ENCODE measurements at regions not wholly inside any gene's neighbourhood (a gene's known extent, or its start where the extent isn't known, plus 50 kb on each side); places are given as distances from the start of the nearest gene placed in this dataset.

- DNase-seq (ENCODE audit: extremely low read depth, low read depth): no peak
- TF ChIP-seq CTCF (IDR thresholded peaks at IDR 0.05; ENCODE audit: low read depth, low read length, missing control alignments): no peak
- H3K4me3 ChIP-seq (replicated peaks; ENCODE audit: low read depth, low read length): no peak overlapping the region
These were observed 155.5 kb downstream of the ANKRD60 start for GRCh38 chr20:58072695-58073671.

GRCh38 chr20:58071991-58072390, 156.5 kb downstream of the ANKRD60 start:
- no peak for TF ChIP-seq CTCF (IDR thresholded peaks at IDR 0.05; ENCODE audit: low read depth, low read length, missing control alignments)
- DNase-seq (ENCODE audit: extremely low read depth, low read depth): no peak
- H3K4me3 ChIP-seq (replicated peaks; ENCODE audit: low read depth, low read length): no peak overlapping the region

- TF ChIP-seq CTCF (IDR thresholded peaks at IDR 0.05; ENCODE audit: low read depth, low read length, missing control alignments): no peak
- no peak for DNase-seq (ENCODE audit: extremely low read depth, low read depth)
These were observed 157.2 kb downstream of the ANKRD60 start for GRCh38 chr20:58071298-58071697.

GRCh38 chr20:58070664-58071196, 157.7 kb downstream of the ANKRD60 start:
- H3K4me3 ChIP-seq (replicated peaks; ENCODE audit: low read depth, low read length): no peak overlapping the region
- DNase-seq (ENCODE audit: extremely low read depth, low read depth): no peak
- TF ChIP-seq CTCF (IDR thresholded peaks at IDR 0.05; ENCODE audit: low read depth, low read length, missing control alignments): no peak

More at GRCh38 chr20:58071298-58071697, 157.2 kb downstream of the ANKRD60 start:
- no peak overlapping the region for H3K4me3 ChIP-seq (replicated peaks; ENCODE audit: low read depth, low read length)

GRCh38 chr20:58069796-58070663, 158.4 kb downstream of the ANKRD60 start:
- H3K4me3 ChIP-seq (replicated peaks; ENCODE audit: low read depth, low read length): no peak overlapping the region
- TF ChIP-seq CTCF (IDR thresholded peaks at IDR 0.05; ENCODE audit: low read depth, low read length, missing control alignments): no peak
- no peak for DNase-seq (ENCODE audit: extremely low read depth, low read depth)

GRCh38 chr20:58069207-58069606, 159.2 kb downstream of the ANKRD60 start:
- H3K4me3 ChIP-seq (replicated peaks; ENCODE audit: low read depth, low read length): no peak overlapping the region
- DNase-seq (ENCODE audit: extremely low read depth, low read depth): no peak
- TF ChIP-seq CTCF (IDR thresholded peaks at IDR 0.05; ENCODE audit: low read depth, low read length, missing control alignments): no peak

Measured in HFF-Myc (cell line).